ENCODE measurements at regions not wholly inside any gene's neighbourhood (a gene's known extent, or its start where the extent isn't known, plus 50 kb on each side); places are given as distances from the start of the nearest gene placed in this dataset.

DNA sequence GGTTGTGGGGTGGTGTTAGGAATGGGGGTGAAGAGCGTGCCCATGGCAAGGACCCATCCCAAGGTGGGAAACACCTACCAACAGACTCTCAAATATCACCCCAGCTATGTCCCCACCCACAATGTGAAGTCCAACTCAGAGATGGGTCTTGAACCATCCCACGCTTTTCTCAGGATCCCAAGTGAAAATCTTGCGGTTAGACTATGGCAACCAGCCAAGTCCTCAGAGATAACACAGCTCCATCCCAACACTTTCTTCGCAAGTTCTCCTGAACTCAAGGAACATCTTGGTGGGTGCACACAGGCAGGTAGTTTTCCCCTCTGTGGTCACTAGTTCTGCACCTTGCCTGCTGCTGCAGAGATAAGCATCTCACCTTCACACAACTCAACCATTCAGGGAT, 116.0 kb downstream of the CDC5L start:
- TF ChIP-seq, protein P1, sequence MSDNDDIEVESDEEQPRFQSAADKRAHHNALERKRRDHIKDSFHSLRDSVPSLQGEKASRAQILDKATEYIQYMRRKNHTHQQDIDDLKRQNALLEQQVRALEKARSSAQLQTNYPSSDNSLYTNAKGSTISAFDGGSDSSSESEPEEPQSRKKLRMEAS (CRISPR knock-in tag; IDR thresholded peaks at IDR 0.05) = no peak
- TF ChIP-seq PRRX2 (CRISPR knock-in tag; IDR thresholded peaks at IDR 0.05) = no peak
- TF ChIP-seq, protein P2, sequence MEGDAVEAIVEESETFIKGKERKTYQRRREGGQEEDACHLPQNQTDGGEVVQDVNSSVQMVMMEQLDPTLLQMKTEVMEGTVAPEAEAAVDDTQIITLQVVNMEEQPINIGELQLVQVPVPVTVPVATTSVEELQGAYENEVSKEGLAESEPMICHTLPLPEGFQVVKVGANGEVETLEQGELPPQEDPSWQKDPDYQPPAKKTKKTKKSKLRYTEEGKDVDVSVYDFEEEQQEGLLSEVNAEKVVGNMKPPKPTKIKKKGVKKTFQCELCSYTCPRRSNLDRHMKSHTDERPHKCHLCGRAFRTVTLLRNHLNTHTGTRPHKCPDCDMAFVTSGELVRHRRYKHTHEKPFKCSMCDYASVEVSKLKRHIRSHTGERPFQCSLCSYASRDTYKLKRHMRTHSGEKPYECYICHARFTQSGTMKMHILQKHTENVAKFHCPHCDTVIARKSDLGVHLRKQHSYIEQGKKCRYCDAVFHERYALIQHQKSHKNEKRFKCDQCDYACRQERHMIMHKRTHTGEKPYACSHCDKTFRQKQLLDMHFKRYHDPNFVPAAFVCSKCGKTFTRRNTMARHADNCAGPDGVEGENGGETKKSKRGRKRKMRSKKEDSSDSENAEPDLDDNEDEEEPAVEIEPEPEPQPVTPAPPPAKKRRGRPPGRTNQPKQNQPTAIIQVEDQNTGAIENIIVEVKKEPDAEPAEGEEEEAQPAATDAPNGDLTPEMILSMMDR (IDR thresholded peaks at IDR 0.05) = no peak
- TF ChIP-seq, protein P3, sequence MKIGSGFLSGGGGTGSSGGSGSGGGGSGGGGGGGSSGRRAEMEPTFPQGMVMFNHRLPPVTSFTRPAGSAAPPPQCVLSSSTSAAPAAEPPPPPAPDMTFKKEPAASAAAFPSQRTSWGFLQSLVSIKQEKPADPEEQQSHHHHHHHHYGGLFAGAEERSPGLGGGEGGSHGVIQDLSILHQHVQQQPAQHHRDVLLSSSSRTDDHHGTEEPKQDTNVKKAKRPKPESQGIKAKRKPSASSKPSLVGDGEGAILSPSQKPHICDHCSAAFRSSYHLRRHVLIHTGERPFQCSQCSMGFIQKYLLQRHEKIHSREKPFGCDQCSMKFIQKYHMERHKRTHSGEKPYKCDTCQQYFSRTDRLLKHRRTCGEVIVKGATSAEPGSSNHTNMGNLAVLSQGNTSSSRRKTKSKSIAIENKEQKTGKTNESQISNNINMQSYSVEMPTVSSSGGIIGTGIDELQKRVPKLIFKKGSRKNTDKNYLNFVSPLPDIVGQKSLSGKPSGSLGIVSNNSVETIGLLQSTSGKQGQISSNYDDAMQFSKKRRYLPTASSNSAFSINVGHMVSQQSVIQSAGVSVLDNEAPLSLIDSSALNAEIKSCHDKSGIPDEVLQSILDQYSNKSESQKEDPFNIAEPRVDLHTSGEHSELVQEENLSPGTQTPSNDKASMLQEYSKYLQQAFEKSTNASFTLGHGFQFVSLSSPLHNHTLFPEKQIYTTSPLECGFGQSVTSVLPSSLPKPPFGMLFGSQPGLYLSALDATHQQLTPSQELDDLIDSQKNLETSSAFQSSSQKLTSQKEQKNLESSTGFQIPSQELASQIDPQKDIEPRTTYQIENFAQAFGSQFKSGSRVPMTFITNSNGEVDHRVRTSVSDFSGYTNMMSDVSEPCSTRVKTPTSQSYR (CRISPR knock-in tag; IDR thresholded peaks at IDR 0.05) = no peak
- TF ChIP-seq FOXP1 (CRISPR knock-in tag; IDR thresholded peaks at IDR 0.05; ENCODE audit: borderline replicate concordance) = no peak
- TF ChIP-seq, protein P4, sequence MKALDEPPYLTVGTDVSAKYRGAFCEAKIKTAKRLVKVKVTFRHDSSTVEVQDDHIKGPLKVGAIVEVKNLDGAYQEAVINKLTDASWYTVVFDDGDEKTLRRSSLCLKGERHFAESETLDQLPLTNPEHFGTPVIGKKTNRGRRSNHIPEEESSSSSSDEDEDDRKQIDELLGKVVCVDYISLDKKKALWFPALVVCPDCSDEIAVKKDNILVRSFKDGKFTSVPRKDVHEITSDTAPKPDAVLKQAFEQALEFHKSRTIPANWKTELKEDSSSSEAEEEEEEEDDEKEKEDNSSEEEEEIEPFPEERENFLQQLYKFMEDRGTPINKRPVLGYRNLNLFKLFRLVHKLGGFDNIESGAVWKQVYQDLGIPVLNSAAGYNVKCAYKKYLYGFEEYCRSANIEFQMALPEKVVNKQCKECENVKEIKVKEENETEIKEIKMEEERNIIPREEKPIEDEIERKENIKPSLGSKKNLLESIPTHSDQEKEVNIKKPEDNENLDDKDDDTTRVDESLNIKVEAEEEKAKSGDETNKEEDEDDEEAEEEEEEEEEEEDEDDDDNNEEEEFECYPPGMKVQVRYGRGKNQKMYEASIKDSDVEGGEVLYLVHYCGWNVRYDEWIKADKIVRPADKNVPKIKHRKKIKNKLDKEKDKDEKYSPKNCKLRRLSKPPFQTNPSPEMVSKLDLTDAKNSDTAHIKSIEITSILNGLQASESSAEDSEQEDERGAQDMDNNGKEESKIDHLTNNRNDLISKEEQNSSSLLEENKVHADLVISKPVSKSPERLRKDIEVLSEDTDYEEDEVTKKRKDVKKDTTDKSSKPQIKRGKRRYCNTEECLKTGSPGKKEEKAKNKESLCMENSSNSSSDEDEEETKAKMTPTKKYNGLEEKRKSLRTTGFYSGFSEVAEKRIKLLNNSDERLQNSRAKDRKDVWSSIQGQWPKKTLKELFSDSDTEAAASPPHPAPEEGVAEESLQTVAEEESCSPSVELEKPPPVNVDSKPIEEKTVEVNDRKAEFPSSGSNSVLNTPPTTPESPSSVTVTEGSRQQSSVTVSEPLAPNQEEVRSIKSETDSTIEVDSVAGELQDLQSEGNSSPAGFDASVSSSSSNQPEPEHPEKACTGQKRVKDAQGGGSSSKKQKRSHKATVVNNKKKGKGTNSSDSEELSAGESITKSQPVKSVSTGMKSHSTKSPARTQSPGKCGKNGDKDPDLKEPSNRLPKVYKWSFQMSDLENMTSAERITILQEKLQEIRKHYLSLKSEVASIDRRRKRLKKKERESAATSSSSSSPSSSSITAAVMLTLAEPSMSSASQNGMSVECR (CRISPR knock-in tag; IDR thresholded peaks at IDR 0.05; ENCODE audit: borderline replicate concordance) = no peak
- TF ChIP-seq IRF2 (CRISPR knock-in tag; IDR thresholded peaks at IDR 0.05; ENCODE audit: borderline replicate concordance, low read depth) = no peak
- TF ChIP-seq, protein P5, sequence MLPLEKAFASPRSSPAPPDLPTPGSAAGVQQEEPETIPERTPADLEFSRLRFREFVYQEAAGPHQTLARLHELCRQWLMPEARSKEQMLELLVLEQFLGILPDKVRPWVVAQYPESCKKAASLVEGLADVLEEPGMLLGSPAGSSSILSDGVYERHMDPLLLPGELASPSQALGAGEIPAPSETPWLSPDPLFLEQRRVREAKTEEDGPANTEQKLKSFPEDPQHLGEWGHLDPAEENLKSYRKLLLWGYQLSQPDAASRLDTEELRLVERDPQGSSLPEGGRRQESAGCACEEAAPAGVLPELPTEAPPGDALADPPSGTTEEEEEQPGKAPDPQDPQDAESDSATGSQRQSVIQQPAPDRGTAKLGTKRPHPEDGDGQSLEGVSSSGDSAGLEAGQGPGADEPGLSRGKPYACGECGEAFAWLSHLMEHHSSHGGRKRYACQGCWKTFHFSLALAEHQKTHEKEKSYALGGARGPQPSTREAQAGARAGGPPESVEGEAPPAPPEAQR (CRISPR knock-in tag; IDR thresholded peaks at IDR 0.05) = no peak
- no peak for TF ChIP-seq ZNF423 (CRISPR knock-in tag; IDR thresholded peaks at IDR 0.05)
- TF ChIP-seq, protein P6, sequence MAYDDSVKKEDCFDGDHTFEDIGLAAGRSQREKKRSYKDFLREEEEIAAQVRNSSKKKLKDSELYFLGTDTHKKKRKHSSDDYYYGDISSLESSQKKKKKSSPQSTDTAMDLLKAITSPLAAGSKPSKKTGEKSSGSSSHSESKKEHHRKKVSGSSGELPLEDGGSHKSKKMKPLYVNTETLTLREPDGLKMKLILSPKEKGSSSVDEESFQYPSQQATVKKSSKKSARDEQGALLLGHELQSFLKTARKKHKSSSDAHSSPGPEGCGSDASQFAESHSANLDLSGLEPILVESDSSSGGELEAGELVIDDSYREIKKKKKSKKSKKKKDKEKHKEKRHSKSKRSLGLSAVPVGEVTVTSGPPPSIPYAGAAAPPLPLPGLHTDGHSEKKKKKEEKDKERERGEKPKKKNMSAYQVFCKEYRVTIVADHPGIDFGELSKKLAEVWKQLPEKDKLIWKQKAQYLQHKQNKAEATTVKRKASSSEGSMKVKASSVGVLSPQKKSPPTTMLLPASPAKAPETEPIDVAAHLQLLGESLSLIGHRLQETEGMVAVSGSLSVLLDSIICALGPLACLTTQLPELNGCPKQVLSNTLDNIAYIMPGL (CRISPR knock-in tag; IDR thresholded peaks at IDR 0.05) = no peak
- TF ChIP-seq, protein P7, sequence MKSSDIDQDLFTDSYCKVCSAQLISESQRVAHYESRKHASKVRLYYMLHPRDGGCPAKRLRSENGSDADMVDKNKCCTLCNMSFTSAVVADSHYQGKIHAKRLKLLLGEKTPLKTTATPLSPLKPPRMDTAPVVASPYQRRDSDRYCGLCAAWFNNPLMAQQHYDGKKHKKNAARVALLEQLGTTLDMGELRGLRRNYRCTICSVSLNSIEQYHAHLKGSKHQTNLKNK (CRISPR knock-in tag; IDR thresholded peaks at IDR 0.05) = no peak
- TF ChIP-seq ZNF263 (CRISPR knock-in tag; IDR thresholded peaks at IDR 0.05; ENCODE audit: low read depth) = no peak
